HEK293 (cell line): ENCODE measurements at regions not wholly inside any gene's neighbourhood (a gene's known extent, or its start where the extent isn't known, plus 50 kb on each side); places are given as distances from the start of the nearest gene placed in this dataset.

Source experiments
- CTCF ChIP-seq: fragments of 450-650 bp; formaldehyde crosslinking; IDR thresholded peaks from 2 replicates; pipeline ENCODE4 v1.5.1; 2016; ENCODE audit warnings: missing biosample characterization, missing genetic modification characterization
- KLF10 ChIP-seq: fragments of 450-650 bp; IDR thresholded peaks from 2 replicates; pipeline ENCODE4 v1.5.1; 2018; ENCODE audit warnings: missing biosample characterization, mild to moderate bottlenecking, missing genetic modification characterization
- MEIS1 ChIP-seq: sonication (generic); formaldehyde crosslinking; IDR thresholded peaks from 2 replicates; pipeline ENCODE4 v1.8.1; 2022; ENCODE audit warnings: missing genetic modification reagents, mild to moderate bottlenecking, borderline replicate concordance
- TCF7L2 ChIP-seq: IDR thresholded peaks from 2 replicates; pipeline ENCODE4 v1.6.1; 2011; ENCODE audit warnings: low read depth, mild to moderate bottlenecking, inconsistent platforms, low read length, moderate library complexity, borderline replicate concordance
- ZBTB21 ChIP-seq: fragments of 450-650 bp; formaldehyde crosslinking; IDR thresholded peaks from 2 replicates; pipeline ENCODE4 v1.5.1; 2017; ENCODE audit warnings: missing biosample characterization, missing genetic modification characterization
- ZBTB8A ChIP-seq: fragments of 450-650 bp; formaldehyde crosslinking; IDR thresholded peaks from 2 replicates; pipeline ENCODE4 v1.5.1; 2016; ENCODE audit warnings: missing biosample characterization, missing genetic modification characterization
- ZNF239 ChIP-seq: fragments of 450-650 bp; formaldehyde crosslinking; IDR thresholded peaks from 2 replicates; pipeline ENCODE4 v1.5.1; 2016; ENCODE audit warnings: missing biosample characterization, missing genetic modification characterization

GRCh38 chr3:74564560-74564959 lies 49.9 kb downstream of the CNTN3 start:
- TF ChIP-seq ZBTB8A (tag by site-specific recombination) (no peak), MEIS1 (CRISPR knock-in tag) (no peak), ZBTB21 (no peak), CTCF (no peak), ZNF239 (tag by site-specific recombination) (no peak), TCF7L2 (no peak), KLF10 (tag by site-specific recombination) (no peak)
